ENCODE measurements at regions not wholly inside any gene's neighbourhood (a gene's known extent, or its start where the extent isn't known, plus 50 kb on each side); places are given as distances from the start of the nearest gene placed in this dataset.

DNA sequence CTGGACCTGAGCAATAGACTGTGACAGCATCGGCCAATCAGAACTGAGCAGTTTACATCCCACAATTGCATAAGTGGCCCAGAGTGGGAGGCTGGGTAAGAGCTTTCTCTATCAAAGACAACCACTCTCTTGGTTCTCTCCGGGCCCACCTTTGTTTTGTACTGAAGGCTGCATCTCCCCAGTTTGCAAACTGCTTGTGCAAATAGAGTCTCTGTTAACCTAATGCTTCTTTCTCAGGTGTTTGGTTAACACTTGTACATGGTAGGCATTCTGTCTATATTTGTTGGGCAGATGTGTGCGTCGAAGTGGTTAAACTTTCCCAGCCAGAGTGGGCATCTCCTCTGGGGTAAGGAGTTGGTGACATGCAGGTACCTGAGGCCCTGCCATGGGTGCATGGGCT lies 177.1 kb downstream of the CDH26 start:
- Histone ChIP-seq H2BK12ac (ENCODE audit: low read depth, low read length) (no peak overlapping the region), H3K4me3 (ENCODE audit: extremely low read depth in 1 of 4, insufficient read depth in 2 of 4, low read depth in 3 of 4, low read length in 4 of 4) (no peak overlapping the region), H2BK5ac (ENCODE audit: low read depth, low read length) (no peak overlapping the region), H4K20me1 (replicated peaks in 1 of 2; ENCODE audit: control insufficient read depth in 1 of 2, insufficient read depth in 2 of 2, low read length in 2 of 2) (no peaks in the 10 kb centered on the region), H2BK15ac (ENCODE audit: low read length) (no peak overlapping the region), H2AFZ (ENCODE audit: low read length) (no peak overlapping the region), H4K8ac (ENCODE audit: extremely low read depth, insufficient read depth, low read length) (no peak overlapping the region), H3K79me2 (ENCODE audit: control insufficient read depth in 1 of 2, insufficient read depth in 2 of 2, low read length in 2 of 2) (no peaks in the 10 kb centered on the region), H3K18ac (ENCODE audit: extremely low read depth, low read length) (no peak overlapping the region), H3K4ac (replicated peaks; ENCODE audit: insufficient read length, low read depth, low read length) (no peak overlapping the region), H3K14ac (ENCODE audit: insufficient read length) (no peak overlapping the region), H2AK5ac (ENCODE audit: low read depth, low read length) (no peak overlapping the region), H3K9me3 (ENCODE audit: insufficient read depth in 2 of 2, low read depth in 1 of 2, low read length in 1 of 2) (no peaks in the 10 kb centered on the region), H3K4me2 (ENCODE audit: insufficient read depth in 1 of 2, low read depth in 2 of 2, low read length in 2 of 2) (no peak overlapping the region), H2BK120ac (replicated peaks; ENCODE audit: low read depth, low read length) (no peak overlapping the region), H3K9ac (replicated peaks in 1 of 4; ENCODE audit: extremely low read depth in 1 of 4, low read depth in 3 of 4, low read length in 3 of 4) (no peak overlapping the region), H3K4me1 (replicated peaks in 1 of 4; ENCODE audit: control insufficient read depth in 3 of 4, insufficient read depth in 4 of 4, low read length in 3 of 4) (no peaks in the 10 kb centered on the region), H3K56ac (replicated peaks; ENCODE audit: insufficient read length, low read depth, low read length) (no peak overlapping the region), H3K23me2 (ENCODE audit: low read depth, low read length) (no peaks in the 10 kb centered on the region), H2BK20ac (ENCODE audit: low read length) (no peak overlapping the region), H3K23ac (ENCODE audit: insufficient read length) (no peak overlapping the region), H4K5ac (ENCODE audit: insufficient read length, low read depth, low read length) (no peak overlapping the region), H3K27me3 (replicated peaks in 1 of 4; ENCODE audit: control insufficient read depth in 3 of 4, extremely low read depth in 1 of 4, insufficient read depth in 3 of 4, low read length in 3 of 4) (no peaks in the 10 kb centered on the region; a peak in 2 of 7 replicates), H3K36me3 (ENCODE audit: control insufficient read depth in 2 of 4, insufficient read depth in 4 of 4, low read length in 3 of 4) (no peaks in the 10 kb centered on the region), H4K91ac (replicated peaks; ENCODE audit: insufficient read length, low read length) (no peak overlapping the region), H3K79me1 (ENCODE audit: low read depth, low read length) (no peaks in the 10 kb centered on the region), H3K27ac (ENCODE audit: low read depth, low read length) (no peak overlapping the region)
- ChIA-PET CTCF (ENCODE audit: partially characterized antibody) (no interaction called here), POLR2A (ENCODE audit: partially characterized antibody) (no interaction called here)
- FAIRE-seq (no peak), DNase-seq (ENCODE audit: low read depth in 1 of 2, low spot score in 2 of 2) (no peak)
- 88% methylated on average over 4 of the region's 4 CpGs; no CpG with 5 or more reads in 1 of the 2 experiments for WGBS, 2 experiments (ENCODE audit: extremely low coverage in 1 of 2, insufficient coverage in 1 of 2, insufficient read length in 1 of 2, insufficient replicate concordance in 2 of 2, low coverage in 1 of 2, low lambda C conversion rate in 2 of 2, missing lambda C conversion rate in 1 of 2)
- TF ChIP-seq RNF2 (IDR thresholded peaks at IDR 0.05; ENCODE audit: borderline replicate concordance, low read depth, low read length, missing control alignments, poor library complexity, severe bottlenecking) = no peak
- TF ChIP-seq, protein P1, sequence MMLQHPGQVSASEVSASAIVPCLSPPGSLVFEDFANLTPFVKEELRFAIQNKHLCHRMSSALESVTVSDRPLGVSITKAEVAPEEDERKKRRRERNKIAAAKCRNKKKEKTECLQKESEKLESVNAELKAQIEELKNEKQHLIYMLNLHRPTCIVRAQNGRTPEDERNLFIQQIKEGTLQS (IDR thresholded peaks at IDR 0.05; ENCODE audit: insufficient read depth, low read depth, low read length) = no peak
- TF ChIP-seq SP4 (IDR thresholded peaks at IDR 0.05; ENCODE audit: low read length) = no peak
- no peak for TF ChIP-seq POLR2A (IDR thresholded peaks at IDR 0.05; ENCODE audit: control extremely low read depth in 1 of 2, low read depth in 2 of 2, low read length in 2 of 2)
- TF ChIP-seq HDAC2 (IDR thresholded peaks at IDR 0.05; ENCODE audit: borderline replicate concordance in 1 of 2, low read depth in 2 of 2, low read length in 2 of 2) = no peak
- no peak for TF ChIP-seq CBX8 (IDR thresholded peaks at IDR 0.05; ENCODE audit: borderline replicate concordance, low read depth, low read length)
- no peak for TF ChIP-seq RXRA (IDR thresholded peaks at IDR 0.05; ENCODE audit: insufficient read depth, low read depth, low read length)
- TF ChIP-seq GABPA (IDR thresholded peaks at IDR 0.05; ENCODE audit: borderline replicate concordance, insufficient read depth, low read length) = no peak
- TF ChIP-seq ZNF274 (IDR thresholded peaks at IDR 0.05; ENCODE audit: borderline replicate concordance, extremely low read depth, low read length) = no peak
- no peak for TF ChIP-seq YY1 (IDR thresholded peaks at IDR 0.05; ENCODE audit: low read depth, low read length)
- TF ChIP-seq HDAC6 (IDR thresholded peaks at IDR 0.05; ENCODE audit: low read depth, low read length) = no peak
- TF ChIP-seq EGR1 (IDR thresholded peaks at IDR 0.05; ENCODE audit: borderline replicate concordance, low read depth, low read length) = no peak
- no peak for TF ChIP-seq RFX5 (IDR thresholded peaks at IDR 0.05; ENCODE audit: borderline replicate concordance, low read depth, low read length)
- no peak for TF ChIP-seq SP2 (IDR thresholded peaks at IDR 0.05; ENCODE audit: low read length)

Data from H1 (cell line).